ENCODE measurements at regions not wholly inside any gene's neighbourhood (a gene's known extent, or its start where the extent isn't known, plus 50 kb on each side); places are given as distances from the start of the nearest gene placed in this dataset.

GRCh38 chr6:81396916-81397315 lies 355.6 kb downstream of the TENT5A start:
- DNase-seq (ENCODE audit: low read depth in 1 of 2, low spot score in 1 of 2): no peak
- TF ChIP-seq POLR2AphosphoS5 (IDR thresholded peaks at IDR 0.05; ENCODE audit: low read depth) (no peak), SPI1 (IDR thresholded peaks at IDR 0.05; ENCODE audit: borderline replicate concordance, low read depth) (no peak), GABPA (IDR thresholded peaks at IDR 0.05; ENCODE audit: low read depth) (no peak), REST (IDR thresholded peaks at IDR 0.05; ENCODE audit: insufficient replicate concordance, low read depth) (no peak)
- TF ChIP-seq, protein P1, sequence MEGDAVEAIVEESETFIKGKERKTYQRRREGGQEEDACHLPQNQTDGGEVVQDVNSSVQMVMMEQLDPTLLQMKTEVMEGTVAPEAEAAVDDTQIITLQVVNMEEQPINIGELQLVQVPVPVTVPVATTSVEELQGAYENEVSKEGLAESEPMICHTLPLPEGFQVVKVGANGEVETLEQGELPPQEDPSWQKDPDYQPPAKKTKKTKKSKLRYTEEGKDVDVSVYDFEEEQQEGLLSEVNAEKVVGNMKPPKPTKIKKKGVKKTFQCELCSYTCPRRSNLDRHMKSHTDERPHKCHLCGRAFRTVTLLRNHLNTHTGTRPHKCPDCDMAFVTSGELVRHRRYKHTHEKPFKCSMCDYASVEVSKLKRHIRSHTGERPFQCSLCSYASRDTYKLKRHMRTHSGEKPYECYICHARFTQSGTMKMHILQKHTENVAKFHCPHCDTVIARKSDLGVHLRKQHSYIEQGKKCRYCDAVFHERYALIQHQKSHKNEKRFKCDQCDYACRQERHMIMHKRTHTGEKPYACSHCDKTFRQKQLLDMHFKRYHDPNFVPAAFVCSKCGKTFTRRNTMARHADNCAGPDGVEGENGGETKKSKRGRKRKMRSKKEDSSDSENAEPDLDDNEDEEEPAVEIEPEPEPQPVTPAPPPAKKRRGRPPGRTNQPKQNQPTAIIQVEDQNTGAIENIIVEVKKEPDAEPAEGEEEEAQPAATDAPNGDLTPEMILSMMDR (IDR thresholded peaks at IDR 0.05; ENCODE audit: insufficient read depth, low read length): no peak
- Histone ChIP-seq H3K27ac (replicated peaks) (no peak overlapping the region), H3K4me3 (replicated peaks; ENCODE audit: insufficient read depth, low read length) (no peak overlapping the region), H3K27me3 (ENCODE audit: insufficient read depth, poor library complexity, severe bottlenecking) (no peaks in the 10 kb centered on the region)

GRCh38 chr6:81387163-81387562 lies 365.3 kb downstream of the TENT5A start:
- no peaks in the 10 kb centered on the region for H3K27me3 ChIP-seq (ENCODE audit: insufficient read depth, poor library complexity, severe bottlenecking)
- H3K27ac ChIP-seq (replicated peaks): no peak overlapping the region
- no peak for DNase-seq (ENCODE audit: low read depth in 1 of 2, low spot score in 1 of 2)
- TF ChIP-seq GABPA (IDR thresholded peaks at IDR 0.05; ENCODE audit: low read depth) (no peak), REST (IDR thresholded peaks at IDR 0.05; ENCODE audit: insufficient replicate concordance, low read depth) (no peak)
- no peak overlapping the region for H3K4me3 ChIP-seq (replicated peaks; ENCODE audit: insufficient read depth, low read length)

DNA sequence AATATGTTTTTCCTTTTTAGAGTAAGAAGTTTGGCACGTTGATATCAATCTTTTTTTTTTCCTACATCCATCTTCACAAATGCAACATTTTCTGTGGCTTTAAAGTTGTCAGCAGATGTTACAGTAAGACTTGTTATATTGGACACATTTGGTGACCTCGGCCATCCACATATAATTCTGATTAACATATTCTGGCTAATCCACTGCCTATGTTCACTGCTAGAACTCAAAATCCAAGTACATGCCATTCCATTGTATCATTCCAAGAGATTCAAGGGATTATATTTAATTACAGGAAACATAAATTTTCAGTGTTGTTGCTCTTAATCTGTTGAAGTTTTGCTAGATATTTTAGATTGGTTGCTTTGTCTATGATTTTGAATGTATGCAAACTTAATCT lies 367.6 kb downstream of the TENT5A start:
- no peaks in the 10 kb centered on the region for H3K27me3 ChIP-seq (ENCODE audit: insufficient read depth, poor library complexity, severe bottlenecking)
- TF ChIP-seq REST (IDR thresholded peaks at IDR 0.05; ENCODE audit: insufficient replicate concordance, low read depth) (no peak), POLR2AphosphoS5 (IDR thresholded peaks at IDR 0.05; ENCODE audit: low read depth) (no peak), GABPA (IDR thresholded peaks at IDR 0.05; ENCODE audit: low read depth) (no peak), SPI1 (IDR thresholded peaks at IDR 0.05; ENCODE audit: borderline replicate concordance, low read depth) (no peak)
- TF ChIP-seq, protein P1 (IDR thresholded peaks at IDR 0.05; ENCODE audit: insufficient read depth, low read length): no peak
- no peak overlapping the region for H3K27ac ChIP-seq (replicated peaks)
- DNase-seq (ENCODE audit: low read depth in 1 of 2, low spot score in 1 of 2): no peak
- H3K4me3 ChIP-seq (replicated peaks; ENCODE audit: insufficient read depth, low read length): no peak overlapping the region

GRCh38 chr6:81383472-81383871 lies 369.0 kb downstream of the TENT5A start:
- DNase-seq (ENCODE audit: low read depth in 1 of 2, low spot score in 1 of 2): no peak
- no peak overlapping the region for H3K4me3 ChIP-seq (replicated peaks; ENCODE audit: insufficient read depth, low read length)
- TF ChIP-seq GABPA (IDR thresholded peaks at IDR 0.05; ENCODE audit: low read depth) (no peak), REST (IDR thresholded peaks at IDR 0.05; ENCODE audit: insufficient replicate concordance, low read depth) (no peak), POLR2AphosphoS5 (IDR thresholded peaks at IDR 0.05; ENCODE audit: low read depth) (no peak), SPI1 (IDR thresholded peaks at IDR 0.05; ENCODE audit: borderline replicate concordance, low read depth) (no peak)
- TF ChIP-seq, protein P1 (IDR thresholded peaks at IDR 0.05; ENCODE audit: insufficient read depth, low read length): no peak
- no peak overlapping the region for H3K27ac ChIP-seq (replicated peaks)
- H3K27me3 ChIP-seq (ENCODE audit: insufficient read depth, poor library complexity, severe bottlenecking): no peaks in the 10 kb centered on the region

Measured in HL-60 (cell line).